Heart left ventricle (tissue), 16 donors: ENCODE measurements at regions not wholly inside any gene's neighbourhood (a gene's known extent, or its start where the extent isn't known, plus 50 kb on each side); places are given as distances from the start of the nearest gene placed in this dataset.
A peak's percentile ranks its signal among the peaks of the same experiment; 100 is the strongest.

Experiments used
- ATAC-seq, 4 donors: fragments of 200-7000 bp; cut with Tn5 transposase; one replicate each; pipeline ENCODE4 v1.9.1; 2020 to 2022; ENCODE audit warnings: moderate library complexity in 4 of 4, mild to moderate bottlenecking in 3 of 4, moderate number of reproducible peaks in 1 of 4
- DNase-seq, 5 donors: peaks; one replicate each; pipeline ENCODE4 v3.0.0-alpha.2; 2020
- H3K27ac ChIP-seq, 12 donors: fragments of 200-600 bp; sonication (generic) in 4 of 12; one replicate each; pipeline versions ENCODE4 v1.5.0 to v1.8.0; 2016 to 2022; ENCODE audit warnings: mild to moderate bottlenecking in 2 of 12
- H3K27me3 ChIP-seq, 9 donors: fragments of 200-600 bp; sonication (generic) in 2 of 9; one replicate each; pipeline versions ENCODE4 v1.5.1 to v1.8.0; 2016 to 2022; ENCODE audit warnings: mild to moderate bottlenecking in 3 of 9
- H3K36me3 ChIP-seq, 9 donors: fragments of 200-600 bp; sonication (generic) in 2 of 9; one replicate each; pipeline versions ENCODE4 v1.5.0 to v1.8.0; 2018 to 2022; ENCODE audit warnings: mild to moderate bottlenecking in 2 of 9
- H3K4me1 ChIP-seq, 12 donors: fragments of 200-600 bp; sonication (generic) in 4 of 12; one replicate each; pipeline versions ENCODE4 v1.5.0 to v1.8.0; 2016 to 2022; ENCODE audit warnings: mild to moderate bottlenecking in 3 of 12
- H3K4me3 ChIP-seq, 12 donors: fragments of 200-600 bp; sonication (generic) in 4 of 12; one replicate each; pipeline versions ENCODE4 v1.5.0 to v1.8.0; 2017 to 2022; ENCODE audit warnings: mild to moderate bottlenecking in 9 of 12, moderate library complexity in 4 of 12
- H3K9me3 ChIP-seq, 12 donors: fragments of 200-600 bp; sonication (generic) in 4 of 12; one replicate each; pipeline versions ENCODE4 v1.5.0 to v1.8.0; 2016 to 2022; ENCODE audit warnings: mild to moderate bottlenecking in 1 of 12
- CTCF ChIP-seq, 12 donors: fragments of 200-600 bp; sonication (generic) in 4 of 12; IDR thresholded peaks; one replicate each; pipeline versions ENCODE4 v1.5.0 to v1.8.0; 2018 to 2022; ENCODE audit warnings: antibody characterized with exemption in 12 of 12, mild to moderate bottlenecking in 5 of 12
- POLR2A ChIP-seq, 2 donors: fragments of 450-650 bp; IDR thresholded peaks; one replicate each; pipeline ENCODE4 v1.6.1; 2017; ENCODE audit warnings: antibody characterized with exemption in 2 of 2, mild to moderate bottlenecking in 2 of 2, moderate library complexity in 2 of 2
- WGBS, 4 donors: extraction: QIAGEN DNeasy Blood & Tissue Kit in 2 of 4; methylation state at CpG; one replicate each; pipeline versions ENCODE4 v1.1.5 to v1.1.7; 2013 to 2018; 5-methylcytosine and 5-hydroxymethylcytosine counted together
- intact Hi-C, 10 donors: fragments of 100-400 bp; cut with DNase I; formaldehyde crosslinking; loops; one replicate each; pipeline versions ENCODE4 v1.11.1 to v1.14.2; 2022
- donor health status: ischemic (EF 13 %, LVEDD 7.1; RV severe dilation, severe dysfunction).
- donor health status: healthy with polysubstance abuse.
- donor health status: DM: no; HTN: yes; CAD: no.
- donor health status: DM: no; HTN: no; CAD: no.
- donor health status: ischemic (EF 25% LVEDD 6.9; RV normal size, moderate dysfunction).
- donor health status: ischemic (EF 25% LVEDD 5.7; RV mildly dilated, moderate dysfunction).
- donor health status: healthy.
- donor health status: DM: yes; HTN: yes; CAD: no.
- donor health status: ischemic (EF 35%, LVEDD 5.7; RV mildly dilated, moderate dysfunction).
- donor health status: nonischemic (EF 11% LVEDD 7.7; RV severe dilation, severe dysfunction).
- donor health status: DM: yes; HTN: yes; CAD: no.
- donor health status: PGD.
- donor health status: ischemic (EF 29% LVEDD 5.4; RV normal size, mild dysfunction).
- donor health status: nonischemic (EF 23%, LVEDD 6.1; RV moderate dilation, normal function).

GRCh38 chr4:105036991-105037390 lies 109.7 kb upstream of the TET2 start:
- no peak for TF ChIP-seq POLR2A (IDR thresholded peaks at IDR 0.05)
- TF ChIP-seq CTCF (IDR thresholded peaks at IDR 0.05) = no peak
- intact Hi-C loops = no loop called here
- no peak for DNase-seq
- H3K27me3 ChIP-seq = no peaks in the 10 kb centered on the region
- peaks cover 0 to 34% (median under 1%) of the 10 kb centered on the region in 12 donors for H3K9me3 ChIP-seq
- no peak overlapping the region for H3K4me3 ChIP-seq
- H3K36me3 ChIP-seq = no peaks in the 10 kb centered on the region
- ATAC-seq = no peak
- H3K4me1 ChIP-seq = no peaks in the 10 kb centered on the region
- 93 to 96% (median 95%) methylated on average over 1 of the region's 1 CpG for WGBS, 4 donors
- H3K27ac ChIP-seq = no peak overlapping the region

GRCh38 chr4:105042451-105042850 lies 104.2 kb upstream of the TET2 start:
- Histone ChIP-seq H3K4me3 (no peak overlapping the region), H3K4me1 (no peaks in the 10 kb centered on the region), H3K9me3 (peaks cover 0 to 41% (median 11%) of the 10 kb centered on the region in 12 donors), H3K27me3 (no peaks in the 10 kb centered on the region), H3K36me3 (no peaks in the 10 kb centered on the region), H3K27ac (no peak overlapping the region)
- no peak for DNase-seq
- TF ChIP-seq POLR2A (IDR thresholded peaks at IDR 0.05) = no peak
- TF ChIP-seq CTCF (IDR thresholded peaks at IDR 0.05) = no peak
- intact Hi-C loops = no loop called here
- no peak for ATAC-seq

- intact Hi-C loops = no loop called here
- no peaks in the 10 kb centered on the region for H3K27me3 ChIP-seq
- peaks cover 0 to 15% (median 0%) of the 10 kb centered on the region in 12 donors for H3K9me3 ChIP-seq
- no peaks in the 10 kb centered on the region for H3K36me3 ChIP-seq
- no peak overlapping the region for H3K4me3 ChIP-seq
- H3K4me1 ChIP-seq = no peaks in the 10 kb centered on the region
- ATAC-seq = no peak
- 19 to 29% (median 21%) methylated on average over 2 of the region's 2 CpGs for WGBS, 4 donors
- DNase-seq = no peak
- no peak for TF ChIP-seq CTCF (IDR thresholded peaks at IDR 0.05)
- TF ChIP-seq POLR2A (IDR thresholded peaks at IDR 0.05) = no peak
- H3K27ac ChIP-seq = no peak overlapping the region
These were observed 95.8 kb upstream of the TET2 start for GRCh38 chr4:105050896-105051295.

DNA sequence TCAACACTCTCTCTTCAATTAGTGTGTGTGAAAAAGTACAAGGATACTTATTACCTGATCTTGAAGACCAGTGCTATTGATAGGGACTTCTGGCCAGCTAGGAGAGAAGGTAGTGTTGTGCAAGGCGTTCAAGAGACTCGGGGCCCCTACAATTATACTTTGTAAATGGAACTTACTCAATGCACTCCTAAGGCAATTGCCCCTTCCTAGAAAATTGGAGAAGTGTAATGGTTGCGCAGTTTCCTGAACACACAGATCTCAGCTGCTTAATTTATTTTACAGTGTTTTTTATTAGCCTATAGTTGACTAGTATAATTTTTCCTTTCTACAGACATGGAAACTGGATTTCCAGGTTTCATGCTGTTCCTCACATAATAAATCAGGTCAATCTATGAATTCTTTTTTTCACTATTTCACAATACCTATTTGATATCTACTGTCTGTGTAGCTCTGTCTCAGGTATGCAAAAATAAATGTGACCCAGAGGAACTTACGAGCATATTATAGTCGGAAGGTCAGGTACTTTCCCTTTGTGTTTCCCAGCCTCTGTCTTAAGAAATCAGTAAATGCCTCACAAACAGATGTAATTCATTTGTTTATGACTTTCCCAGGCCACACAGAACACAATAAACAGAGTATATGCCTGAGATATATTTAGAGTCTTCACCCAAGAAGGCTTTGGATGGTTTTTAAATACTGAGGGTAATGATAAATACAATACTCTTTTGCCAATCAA lies 89.1 kb upstream of the TET2 start:
- intact Hi-C loops = no loop called here
- Histone ChIP-seq H3K4me1 (peaks cover 0 to 46% (median 2%) of the 10 kb centered on the region in 12 donors), H3K36me3 (no peaks in the 10 kb centered on the region), H3K27ac (peak overlapping the region in 1 of 12 donors; percentile 86), H3K27me3 (no peaks in the 10 kb centered on the region), H3K4me3 (peak overlapping the region in 1 of 12 donors; percentile 6), H3K9me3 (peaks cover 0 to 10% (median 0%) of the 10 kb centered on the region in 12 donors)
- ATAC-seq = peak in 2 of 4 donors; percentile 57 to 61
- 86 to 94% (median 90%) methylated on average over 5 of the region's 5 CpGs for WGBS, 4 donors
- no peak for DNase-seq
- TF ChIP-seq CTCF (IDR thresholded peaks at IDR 0.05) (no peak), POLR2A (IDR thresholded peaks at IDR 0.05) (no peak)
